ENCODE measurements at regions not wholly inside any gene's neighbourhood (a gene's known extent, or its start where the extent isn't known, plus 50 kb on each side); places are given as distances from the start of the nearest gene placed in this dataset.

DNA sequence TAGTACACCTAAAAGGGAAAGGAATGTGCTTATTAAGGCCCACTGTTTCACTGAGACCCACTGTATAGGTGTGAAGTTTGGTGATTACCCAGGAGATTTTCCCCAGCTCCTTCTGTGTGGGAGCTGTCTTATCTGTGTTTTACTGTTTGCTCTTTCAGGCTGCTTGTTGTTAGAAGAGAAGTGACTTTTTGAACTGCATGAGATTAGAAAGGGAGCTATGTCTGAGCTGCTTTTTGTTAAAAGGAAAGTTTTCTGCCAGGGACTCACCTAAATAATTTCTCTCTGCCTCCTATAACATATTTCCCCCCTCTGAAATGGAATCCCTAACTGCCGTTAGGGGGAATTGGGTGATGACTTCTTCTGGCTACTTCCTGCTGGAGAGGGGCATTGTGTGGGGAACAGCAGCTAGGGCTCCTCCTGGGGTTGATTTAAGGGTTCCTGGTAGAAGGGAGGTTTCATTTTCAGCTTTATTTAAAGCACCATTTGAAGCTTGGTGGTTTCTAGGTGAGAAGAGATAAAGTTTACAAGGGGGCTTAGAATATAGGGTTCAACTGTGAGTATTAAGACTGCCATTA, 77.1 kb upstream of the ATP11B start:
- peaks cover 3% of the 10 kb centered on the region for H3K27me3 Mint-ChIP-seq
- no peaks in the 10 kb centered on the region for H3K9me3 Mint-ChIP-seq (ENCODE audit: low read depth)
- TF ChIP-seq, protein P1, sequence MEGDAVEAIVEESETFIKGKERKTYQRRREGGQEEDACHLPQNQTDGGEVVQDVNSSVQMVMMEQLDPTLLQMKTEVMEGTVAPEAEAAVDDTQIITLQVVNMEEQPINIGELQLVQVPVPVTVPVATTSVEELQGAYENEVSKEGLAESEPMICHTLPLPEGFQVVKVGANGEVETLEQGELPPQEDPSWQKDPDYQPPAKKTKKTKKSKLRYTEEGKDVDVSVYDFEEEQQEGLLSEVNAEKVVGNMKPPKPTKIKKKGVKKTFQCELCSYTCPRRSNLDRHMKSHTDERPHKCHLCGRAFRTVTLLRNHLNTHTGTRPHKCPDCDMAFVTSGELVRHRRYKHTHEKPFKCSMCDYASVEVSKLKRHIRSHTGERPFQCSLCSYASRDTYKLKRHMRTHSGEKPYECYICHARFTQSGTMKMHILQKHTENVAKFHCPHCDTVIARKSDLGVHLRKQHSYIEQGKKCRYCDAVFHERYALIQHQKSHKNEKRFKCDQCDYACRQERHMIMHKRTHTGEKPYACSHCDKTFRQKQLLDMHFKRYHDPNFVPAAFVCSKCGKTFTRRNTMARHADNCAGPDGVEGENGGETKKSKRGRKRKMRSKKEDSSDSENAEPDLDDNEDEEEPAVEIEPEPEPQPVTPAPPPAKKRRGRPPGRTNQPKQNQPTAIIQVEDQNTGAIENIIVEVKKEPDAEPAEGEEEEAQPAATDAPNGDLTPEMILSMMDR (IDR thresholded peaks at IDR 0.05; ENCODE audit: unreplicated experiment): no peak
- peak overlapping the region; percentile 58 for H3K4me3 Mint-ChIP-seq (ENCODE audit: low read depth)
- no peak for DNase-seq (ENCODE audit: low spot score, unreplicated experiment)
- H3K4me1 Mint-ChIP-seq (ENCODE audit: low read depth): peaks cover 35% of the 10 kb centered on the region
- peak overlapping the region; percentile 95 for H3K27ac Mint-ChIP-seq
- H3K36me3 Mint-ChIP-seq (ENCODE audit: insufficient read depth): no peaks in the 10 kb centered on the region

DNA sequence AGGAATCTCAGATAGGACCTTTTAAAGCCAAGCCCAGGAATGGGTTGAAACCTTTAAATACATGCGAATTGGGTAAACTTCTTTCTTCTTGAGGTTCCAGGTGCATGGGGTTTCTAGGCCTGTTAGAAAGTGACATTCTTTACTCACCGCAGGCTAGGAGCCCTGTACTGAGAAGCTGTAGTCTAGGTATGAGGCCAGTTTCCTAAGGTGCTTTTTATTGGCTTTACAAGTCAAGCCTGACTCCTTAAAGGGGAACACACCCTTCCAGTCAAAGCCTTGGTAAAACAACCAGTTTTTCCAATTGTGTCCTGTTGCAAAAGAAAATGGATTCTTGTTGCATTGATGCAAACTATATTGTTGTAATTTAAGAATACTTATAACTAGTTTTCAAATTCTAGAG, 76.1 kb upstream of the ATP11B start:
- Mint-ChIP-seq H3K4me1 (ENCODE audit: low read depth) (peaks cover 35% of the 10 kb centered on the region), H3K27ac (peak overlapping the region; percentile 59)

DNA sequence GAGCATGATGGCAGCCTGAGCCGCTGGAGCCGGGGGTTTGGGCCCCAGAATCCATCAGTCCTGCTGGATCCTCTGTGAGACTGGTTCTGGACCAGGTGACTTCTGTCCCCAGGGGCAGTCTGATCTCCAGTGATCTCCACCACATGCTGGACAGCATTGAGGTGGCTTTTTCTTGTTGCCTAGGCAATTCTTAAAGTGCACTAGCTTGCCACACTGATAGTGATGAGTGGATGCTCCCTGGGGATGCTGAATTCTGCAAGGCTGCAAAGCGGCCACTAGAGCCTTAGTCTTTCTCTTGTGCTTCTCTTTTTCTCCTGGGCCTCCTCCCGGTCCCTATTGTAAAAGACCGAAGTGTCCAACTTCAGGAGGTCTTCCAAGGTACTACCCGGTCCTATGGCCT, 70.4 kb upstream of the ATP11B start:
- no peak overlapping the region for H3K4me3 Mint-ChIP-seq (ENCODE audit: low read depth)
- H3K9me3 Mint-ChIP-seq (ENCODE audit: low read depth): no peaks in the 10 kb centered on the region
- no peak for DNase-seq (ENCODE audit: low spot score, unreplicated experiment)
- peaks cover 31% of the 10 kb centered on the region for H3K4me1 Mint-ChIP-seq (ENCODE audit: low read depth)
- TF ChIP-seq, protein P1 (IDR thresholded peaks at IDR 0.05; ENCODE audit: unreplicated experiment): no peak
- H3K36me3 Mint-ChIP-seq (ENCODE audit: insufficient read depth): no peaks in the 10 kb centered on the region
- no peak overlapping the region for H3K27ac Mint-ChIP-seq
- H3K27me3 Mint-ChIP-seq: no peaks in the 10 kb centered on the region

More for the DNA sequence above, 76.1 kb upstream of the ATP11B start:
- H3K27me3 Mint-ChIP-seq: no peaks in the 10 kb centered on the region
- no peak for DNase-seq (ENCODE audit: low spot score, unreplicated experiment)
- no peaks in the 10 kb centered on the region for H3K36me3 Mint-ChIP-seq (ENCODE audit: insufficient read depth)
- H3K4me3 Mint-ChIP-seq (ENCODE audit: low read depth): no peak overlapping the region
- no peaks in the 10 kb centered on the region for H3K9me3 Mint-ChIP-seq (ENCODE audit: low read depth)
- TF ChIP-seq, protein P1 (IDR thresholded peaks at IDR 0.05; ENCODE audit: unreplicated experiment): no peak

DNA sequence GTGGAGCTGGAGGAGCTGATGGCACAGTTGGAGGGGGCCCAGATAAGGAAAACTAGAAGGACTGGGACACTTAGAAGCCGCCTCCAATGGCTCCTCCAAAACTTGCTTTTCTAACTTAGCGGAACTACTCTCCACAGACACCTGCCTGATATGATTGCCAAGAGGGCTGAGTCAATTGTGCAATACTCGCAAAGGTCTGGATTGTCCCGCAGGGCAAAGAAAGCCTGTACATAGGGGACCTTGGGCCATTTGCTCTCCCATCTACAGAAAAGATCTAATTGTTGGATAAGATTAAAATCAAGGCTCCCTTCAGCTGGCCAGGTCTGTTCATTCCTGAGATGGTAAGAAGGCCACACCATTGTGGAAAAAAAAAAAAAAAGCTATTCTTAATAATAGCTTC, 69.7 kb upstream of the ATP11B start:
- Mint-ChIP-seq H3K36me3 (ENCODE audit: insufficient read depth) (no peaks in the 10 kb centered on the region), H3K27ac (no peak overlapping the region), H3K4me1 (ENCODE audit: low read depth) (peaks cover 35% of the 10 kb centered on the region), H3K27me3 (no peaks in the 10 kb centered on the region), H3K9me3 (ENCODE audit: low read depth) (peaks cover 2% of the 10 kb centered on the region), H3K4me3 (ENCODE audit: low read depth) (no peak overlapping the region)
- DNase-seq (ENCODE audit: low spot score, unreplicated experiment): no peak
- TF ChIP-seq, protein P1 (IDR thresholded peaks at IDR 0.05; ENCODE audit: unreplicated experiment): no peak

DNA sequence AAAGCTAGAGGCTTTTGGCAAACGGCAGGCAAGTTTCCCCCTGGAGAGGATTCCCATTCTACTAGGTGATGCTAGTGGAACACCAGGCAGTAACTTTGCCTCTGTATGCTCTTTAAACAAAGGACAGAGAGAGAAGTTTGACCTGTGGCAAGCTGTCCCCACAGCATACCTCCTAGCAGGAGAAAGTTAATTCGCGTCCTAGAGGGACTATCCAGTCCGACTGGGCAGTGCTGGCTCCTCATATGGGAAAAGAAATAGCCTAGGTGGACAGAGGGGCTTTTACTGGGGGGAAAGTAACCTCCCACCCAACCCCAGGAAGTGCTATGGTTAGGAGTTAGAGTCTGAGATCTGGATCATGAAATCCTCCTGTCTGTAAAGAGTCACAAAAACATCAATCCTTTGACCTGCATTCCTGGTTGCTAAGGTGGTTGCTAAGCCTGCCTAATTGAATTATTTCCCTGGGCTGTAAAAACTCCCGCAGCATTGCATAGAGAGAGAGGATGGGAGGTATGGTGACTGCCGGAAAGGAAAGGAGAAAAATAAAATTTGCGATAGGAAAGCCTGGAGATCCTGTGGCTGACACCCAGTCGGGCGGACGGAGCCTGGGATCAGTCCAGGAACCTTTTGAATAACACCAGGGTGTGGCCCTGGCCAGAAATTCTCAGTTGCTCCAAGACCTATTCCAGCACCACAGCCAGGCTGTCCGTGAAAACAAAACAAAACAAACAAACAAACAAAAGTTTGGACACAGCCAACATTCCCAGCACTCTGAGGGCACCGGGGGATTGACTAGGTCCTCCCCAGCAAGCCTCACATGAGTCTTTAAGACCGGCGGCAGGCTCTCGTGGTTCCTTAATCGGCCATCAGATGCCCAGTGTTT, 67.7 kb upstream of the ATP11B start:
- Mint-ChIP-seq H3K27me3 (no peaks in the 10 kb centered on the region), H3K9me3 (ENCODE audit: low read depth) (peaks cover 3% of the 10 kb centered on the region), H3K27ac (peak overlapping the region; percentile 96), H3K4me3 (ENCODE audit: low read depth) (peak overlapping the region; percentile 9), H3K4me1 (ENCODE audit: low read depth) (peaks cover 36% of the 10 kb centered on the region), H3K36me3 (ENCODE audit: insufficient read depth) (no peaks in the 10 kb centered on the region)
- no peak for DNase-seq (ENCODE audit: low spot score, unreplicated experiment)
- TF ChIP-seq, protein P1 (IDR thresholded peaks at IDR 0.05; ENCODE audit: unreplicated experiment): no peak

Data from progenitor cell of endocrine pancreas (in vitro differentiated cells).